HCT116 (cell line): ENCODE measurements at regions not wholly inside any gene's neighbourhood (a gene's known extent, or its start where the extent isn't known, plus 50 kb on each side); places are given as distances from the start of the nearest gene placed in this dataset.

ENCODE experiments used
- EGR1 ChIP-seq: IDR thresholded peaks from 2 replicates; pipeline ENCODE4 v1.6.1; 2012; ENCODE audit warnings: low read depth
- POLR2A ChIP-seq: IDR thresholded peaks from 2 replicates; pipeline ENCODE4 v1.7.0; 2011; ENCODE audit warnings: borderline replicate concordance; ENCODE audit not compliant: insufficient read depth, insufficient read length; ENCODE audit errors: extremely low read depth
- POLR2AphosphoS5 ChIP-seq: IDR thresholded peaks from 2 replicates; pipeline ENCODE4 v1.6.1; 2011; ENCODE audit warnings: mild to moderate bottlenecking, low read depth, low read length, moderate library complexity
- TF ChIP-seq, protein P1 (sequence below), 3 experiments: fragments of 200-600 bp in 1 of 3; sonication (generic) in 1 of 3; IDR thresholded peaks in 2 of 3; conservative IDR thresholded peaks in 1 of 3; 2 replicates each; pipeline ENCODE4 v1.5.1; 2012 to 2017; ENCODE audit warnings: low read depth in 2 of 3, low read length in 2 of 3, antibody characterized with exemption in 1 of 3, borderline replicate concordance in 1 of 3, control low read depth in 1 of 3, mild to moderate bottlenecking in 1 of 3, mixed read lengths in 1 of 3, mixed run types in 1 of 3, moderate library complexity in 1 of 3; ENCODE audit not compliant: insufficient read depth in 1 of 3
- TF ChIP-seq, protein P2 (sequence below): IDR thresholded peaks from 2 replicates; pipeline ENCODE4 v1.6.1; 2012
- TF ChIP-seq, protein P3 (sequence below): IDR thresholded peaks from 2 replicates; pipeline ENCODE4 v1.6.1; 2012; ENCODE audit warnings: low read depth

DNA sequence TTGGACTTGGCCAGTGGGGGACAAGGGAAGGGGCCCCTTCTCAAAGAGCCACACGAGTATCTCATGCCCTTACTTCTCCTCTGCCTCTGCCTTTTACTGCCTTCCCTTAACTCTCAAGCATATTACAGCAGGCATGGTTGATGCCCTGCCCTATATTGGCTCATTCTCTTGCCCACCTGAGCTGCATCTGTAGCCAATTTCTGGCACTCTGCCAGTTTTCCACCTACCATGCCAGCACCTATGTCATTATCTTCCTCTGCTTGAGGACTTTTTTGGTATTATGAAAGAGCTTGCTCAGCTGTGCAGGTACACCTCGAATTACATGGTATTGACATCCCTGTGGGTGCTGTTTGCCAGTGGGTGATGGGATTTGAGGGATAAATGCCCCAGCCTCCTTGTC, 181.8 kb downstream of the OXSM start:
- TF ChIP-seq, protein P1, sequence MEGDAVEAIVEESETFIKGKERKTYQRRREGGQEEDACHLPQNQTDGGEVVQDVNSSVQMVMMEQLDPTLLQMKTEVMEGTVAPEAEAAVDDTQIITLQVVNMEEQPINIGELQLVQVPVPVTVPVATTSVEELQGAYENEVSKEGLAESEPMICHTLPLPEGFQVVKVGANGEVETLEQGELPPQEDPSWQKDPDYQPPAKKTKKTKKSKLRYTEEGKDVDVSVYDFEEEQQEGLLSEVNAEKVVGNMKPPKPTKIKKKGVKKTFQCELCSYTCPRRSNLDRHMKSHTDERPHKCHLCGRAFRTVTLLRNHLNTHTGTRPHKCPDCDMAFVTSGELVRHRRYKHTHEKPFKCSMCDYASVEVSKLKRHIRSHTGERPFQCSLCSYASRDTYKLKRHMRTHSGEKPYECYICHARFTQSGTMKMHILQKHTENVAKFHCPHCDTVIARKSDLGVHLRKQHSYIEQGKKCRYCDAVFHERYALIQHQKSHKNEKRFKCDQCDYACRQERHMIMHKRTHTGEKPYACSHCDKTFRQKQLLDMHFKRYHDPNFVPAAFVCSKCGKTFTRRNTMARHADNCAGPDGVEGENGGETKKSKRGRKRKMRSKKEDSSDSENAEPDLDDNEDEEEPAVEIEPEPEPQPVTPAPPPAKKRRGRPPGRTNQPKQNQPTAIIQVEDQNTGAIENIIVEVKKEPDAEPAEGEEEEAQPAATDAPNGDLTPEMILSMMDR (IDR thresholded peaks at IDR 0.05 in 2 of 3, conservative IDR thresholded peaks at IDR 0.05 in 1 of 3; ENCODE audit: borderline replicate concordance in 1 of 3, insufficient read depth in 1 of 3, low read depth in 2 of 3, low read length in 2 of 3) = no peak
- TF ChIP-seq EGR1 (no peak), POLR2AphosphoS5 (no peak), POLR2A (no peak)
- TF ChIP-seq, protein P2, sequence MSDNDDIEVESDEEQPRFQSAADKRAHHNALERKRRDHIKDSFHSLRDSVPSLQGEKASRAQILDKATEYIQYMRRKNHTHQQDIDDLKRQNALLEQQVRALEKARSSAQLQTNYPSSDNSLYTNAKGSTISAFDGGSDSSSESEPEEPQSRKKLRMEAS = no peak
- TF ChIP-seq, protein P3, sequence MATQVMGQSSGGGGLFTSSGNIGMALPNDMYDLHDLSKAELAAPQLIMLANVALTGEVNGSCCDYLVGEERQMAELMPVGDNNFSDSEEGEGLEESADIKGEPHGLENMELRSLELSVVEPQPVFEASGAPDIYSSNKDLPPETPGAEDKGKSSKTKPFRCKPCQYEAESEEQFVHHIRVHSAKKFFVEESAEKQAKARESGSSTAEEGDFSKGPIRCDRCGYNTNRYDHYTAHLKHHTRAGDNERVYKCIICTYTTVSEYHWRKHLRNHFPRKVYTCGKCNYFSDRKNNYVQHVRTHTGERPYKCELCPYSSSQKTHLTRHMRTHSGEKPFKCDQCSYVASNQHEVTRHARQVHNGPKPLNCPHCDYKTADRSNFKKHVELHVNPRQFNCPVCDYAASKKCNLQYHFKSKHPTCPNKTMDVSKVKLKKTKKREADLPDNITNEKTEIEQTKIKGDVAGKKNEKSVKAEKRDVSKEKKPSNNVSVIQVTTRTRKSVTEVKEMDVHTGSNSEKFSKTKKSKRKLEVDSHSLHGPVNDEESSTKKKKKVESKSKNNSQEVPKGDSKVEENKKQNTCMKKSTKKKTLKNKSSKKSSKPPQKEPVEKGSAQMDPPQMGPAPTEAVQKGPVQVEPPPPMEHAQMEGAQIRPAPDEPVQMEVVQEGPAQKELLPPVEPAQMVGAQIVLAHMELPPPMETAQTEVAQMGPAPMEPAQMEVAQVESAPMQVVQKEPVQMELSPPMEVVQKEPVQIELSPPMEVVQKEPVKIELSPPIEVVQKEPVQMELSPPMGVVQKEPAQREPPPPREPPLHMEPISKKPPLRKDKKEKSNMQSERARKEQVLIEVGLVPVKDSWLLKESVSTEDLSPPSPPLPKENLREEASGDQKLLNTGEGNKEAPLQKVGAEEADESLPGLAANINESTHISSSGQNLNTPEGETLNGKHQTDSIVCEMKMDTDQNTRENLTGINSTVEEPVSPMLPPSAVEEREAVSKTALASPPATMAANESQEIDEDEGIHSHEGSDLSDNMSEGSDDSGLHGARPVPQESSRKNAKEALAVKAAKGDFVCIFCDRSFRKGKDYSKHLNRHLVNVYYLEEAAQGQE = no peak
